NCI-H2227 treated with DMSO at 0.1 percent for 48 hours (cell line): ENCODE measurements at regions not wholly inside any gene's neighbourhood (a gene's known extent, or its start where the extent isn't known, plus 50 kb on each side); places are given as distances from the start of the nearest gene placed in this dataset.

Experiments
- DNase-seq: peaks from one replicate; lab custom pipeline; 2025; lab: John Stamatoyannopoulos, UW

DNA sequence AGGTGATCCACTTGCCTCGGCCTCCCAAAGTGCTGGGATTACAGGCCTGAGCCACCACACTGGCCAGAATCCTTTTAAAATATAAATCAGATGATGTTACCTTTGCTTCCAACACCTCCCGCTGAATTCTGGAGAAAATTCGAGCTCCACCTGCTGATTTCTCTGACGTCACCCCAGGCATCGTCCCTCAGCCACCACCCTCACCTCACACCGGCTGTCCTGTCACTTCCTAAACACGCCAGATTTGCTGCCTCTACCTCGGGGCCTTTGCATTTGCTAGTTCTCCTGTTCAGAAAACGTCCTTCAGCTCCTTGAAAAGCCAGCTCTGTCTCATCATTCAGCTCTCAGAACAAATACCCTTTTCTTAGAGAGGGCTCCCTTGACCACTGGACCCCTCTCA, 57.9 kb downstream of the FBXO2 start:
- DNase-seq, result no peak

DNA sequence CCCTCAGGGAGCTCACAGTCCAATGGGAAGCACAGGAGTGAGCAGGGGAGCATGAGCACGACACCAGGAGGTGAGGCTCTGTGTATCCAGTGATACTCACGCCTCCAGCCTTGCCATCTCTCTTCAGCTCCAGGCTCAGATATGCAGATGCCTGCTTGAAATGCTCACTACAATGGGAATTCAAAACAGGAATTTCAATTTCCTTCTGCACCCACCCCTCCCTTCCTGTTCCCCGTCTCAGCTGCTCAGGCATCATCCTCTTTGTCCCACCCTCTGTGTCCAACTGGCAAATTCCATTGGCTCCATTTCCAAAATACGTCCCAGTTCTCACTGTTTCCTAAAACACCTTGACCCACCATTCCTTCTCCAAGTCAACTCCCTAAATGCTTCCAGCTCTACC, 58.9 kb downstream of the FBXO2 start:
- DNase-seq, result no peak

DNA sequence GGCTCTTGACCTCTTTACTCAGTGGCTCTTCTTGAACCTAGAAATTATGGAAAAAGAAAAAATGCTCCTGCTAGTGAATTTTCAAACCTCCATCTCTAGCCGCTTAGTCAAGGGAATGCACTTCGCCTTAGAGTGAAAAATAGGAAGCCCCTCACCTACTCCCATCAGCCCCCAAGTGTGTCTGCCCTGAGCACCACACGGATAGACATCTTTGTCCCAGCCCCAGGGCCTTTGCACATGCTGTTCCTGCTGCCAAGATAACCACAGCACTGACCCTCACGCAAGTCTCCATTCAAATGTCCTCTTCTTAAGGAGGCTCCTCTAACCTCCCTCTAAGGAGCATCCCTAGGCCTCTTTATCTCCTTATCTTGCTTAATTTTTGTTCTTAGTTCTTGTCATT, 59.6 kb downstream of the FBXO2 start:
- DNase-seq, result no peak

DNA sequence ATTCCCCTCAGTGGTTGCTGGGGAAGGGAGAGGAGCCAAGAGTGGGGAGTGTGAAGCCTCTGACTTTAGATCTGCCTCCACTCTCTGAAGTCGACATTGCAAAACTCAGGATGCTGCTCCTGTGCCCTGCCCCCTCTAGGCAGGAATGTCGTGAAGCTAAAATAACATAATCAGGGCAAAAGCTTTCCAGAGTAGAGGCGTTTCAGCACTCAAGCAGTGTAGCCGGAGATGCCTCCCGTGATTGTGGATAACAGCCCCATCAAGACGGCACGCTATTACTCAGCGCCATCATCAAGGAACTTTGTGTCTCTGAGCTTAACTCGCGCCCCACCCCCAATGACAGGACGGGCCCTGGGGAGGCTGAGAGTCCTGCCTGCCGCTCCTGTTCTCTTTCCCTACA, 60.0 kb downstream of the FBXO2 start:
- DNase-seq, result peak; percentile 33

DNA sequence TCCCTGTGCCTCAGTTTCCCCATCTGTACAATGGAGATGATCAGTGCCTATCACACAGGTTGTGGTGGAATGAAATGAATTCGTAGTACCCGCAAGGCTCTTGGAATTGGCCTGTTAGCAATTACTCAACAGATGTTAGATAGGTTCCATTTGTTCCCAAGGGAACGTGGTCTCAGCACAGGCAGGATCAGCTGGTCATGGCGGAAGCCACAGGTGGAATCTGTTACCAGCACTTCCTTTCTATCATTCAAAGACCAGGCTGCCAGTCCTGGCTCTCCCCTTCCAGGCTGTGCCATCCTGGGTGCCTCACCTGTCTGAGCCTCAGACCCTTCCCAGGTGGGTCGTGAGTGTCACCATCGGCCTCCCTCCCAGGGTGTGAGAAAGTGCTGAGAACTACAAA, 61.5 kb downstream of the FBXO2 start:
- no peak for DNase-seq

DNA sequence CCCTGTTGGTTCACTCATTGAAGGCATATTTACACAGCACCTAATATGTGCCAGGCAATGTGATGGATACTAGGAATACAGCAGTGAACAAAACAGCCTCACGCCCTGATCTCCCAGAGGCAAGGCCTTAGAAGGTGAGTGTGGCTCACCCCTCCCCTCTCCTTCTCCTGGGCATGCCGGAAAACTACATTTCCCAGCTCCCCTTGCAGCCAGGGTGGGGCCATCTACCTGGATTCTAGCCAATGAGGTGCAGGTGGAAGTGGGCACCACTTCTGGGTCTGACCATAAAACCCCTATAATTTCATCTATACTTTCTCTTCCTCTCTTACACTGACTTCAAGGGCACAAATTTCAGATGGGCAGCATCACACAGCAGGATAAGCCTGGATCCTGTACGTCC, 63.8 kb downstream of the FBXO2 start:
- no peak for DNase-seq
